ENCODE measurements at regions not wholly inside any gene's neighbourhood (a gene's known extent, or its start where the extent isn't known, plus 50 kb on each side); places are given as distances from the start of the nearest gene placed in this dataset.

- DNase-seq (ENCODE audit: low read depth): no peak
- no peak for TF ChIP-seq CTCF (IDR thresholded peaks at IDR 0.05; ENCODE audit: insufficient read depth, low read depth, low read length)
Measured at GRCh38 chr2:16513626-16514025, 152.0 kb downstream of the CYRIA start.

DNA sequence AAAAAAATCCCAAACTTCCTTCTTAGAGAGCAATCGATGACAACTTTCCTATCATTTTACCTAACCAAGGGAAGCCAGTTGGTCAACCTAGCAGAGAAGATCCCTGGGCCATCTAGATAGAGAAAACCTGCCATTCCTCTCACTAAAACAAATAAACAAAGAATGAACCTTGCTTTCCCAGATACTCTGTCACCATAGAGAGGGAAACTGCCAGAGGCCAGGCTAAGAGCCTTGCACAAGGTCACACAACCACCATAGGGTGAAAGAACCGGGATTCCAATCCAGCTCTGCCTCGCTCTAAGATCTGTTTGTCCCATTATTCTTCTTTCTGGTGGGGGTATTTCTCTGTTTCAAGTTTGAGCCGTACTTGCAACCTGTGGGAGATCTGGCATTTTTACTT lies 154.6 kb downstream of the CYRIA start:
- no peak overlapping the region for H3K4me3 ChIP-seq (ENCODE audit: low read depth, low read length)
- no peak for TF ChIP-seq CTCF (IDR thresholded peaks at IDR 0.05; ENCODE audit: insufficient read depth, low read depth, low read length)
- no peak for DNase-seq (ENCODE audit: low read depth)

More at GRCh38 chr2:16513626-16514025, 152.0 kb downstream of the CYRIA start:
- no peak overlapping the region for H3K4me3 ChIP-seq (ENCODE audit: low read depth, low read length)

- no peak for DNase-seq (ENCODE audit: low read depth)
- no peak overlapping the region for H3K4me3 ChIP-seq (ENCODE audit: low read depth, low read length)
- TF ChIP-seq CTCF (IDR thresholded peaks at IDR 0.05; ENCODE audit: insufficient read depth, low read depth, low read length): no peak
Measured at GRCh38 chr2:16509042-16509441, 156.6 kb downstream of the CYRIA start.

DNA sequence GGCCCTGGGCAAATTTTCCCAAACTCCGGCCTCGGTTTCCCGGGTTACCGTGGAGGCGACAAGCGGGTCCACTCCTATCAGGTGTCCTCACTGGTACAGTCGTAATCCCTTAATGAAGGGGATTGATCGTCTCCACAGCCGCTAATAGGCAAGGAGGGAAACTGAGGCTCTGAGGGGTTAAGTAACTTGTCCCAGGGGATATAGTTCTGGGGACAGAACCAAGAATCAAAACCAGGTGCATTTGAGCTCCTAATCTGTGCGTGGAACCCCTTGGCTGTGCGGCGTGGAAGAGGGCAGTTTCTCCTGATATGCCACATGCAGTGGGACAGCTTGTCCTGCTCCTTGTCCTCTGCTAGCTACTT lies 157.2 kb downstream of the CYRIA start:
- no peak overlapping the region for H3K4me3 ChIP-seq (ENCODE audit: low read depth, low read length)
- TF ChIP-seq CTCF (IDR thresholded peaks at IDR 0.05; ENCODE audit: insufficient read depth, low read depth, low read length): no peak
- no peak for DNase-seq (ENCODE audit: low read depth)

GRCh38 chr2:16507655-16508489 lies 157.8 kb downstream of the CYRIA start:
- H3K4me3 ChIP-seq (ENCODE audit: low read depth, low read length): no peak overlapping the region
- peak; percentile 36 for TF ChIP-seq CTCF (IDR thresholded peaks at IDR 0.05; ENCODE audit: insufficient read depth, low read depth, low read length)
- no peak for DNase-seq (ENCODE audit: low read depth)

- H3K4me3 ChIP-seq (ENCODE audit: low read depth, low read length): no peak overlapping the region
- no peak for DNase-seq (ENCODE audit: low read depth)
- TF ChIP-seq CTCF (IDR thresholded peaks at IDR 0.05; ENCODE audit: insufficient read depth, low read depth, low read length): no peak
Measured at GRCh38 chr2:16506366-16506765, 159.3 kb downstream of the CYRIA start.
